Neural progenitor cell (in vitro differentiated cells): ENCODE measurements at regions not wholly inside any gene's neighbourhood (a gene's known extent, or its start where the extent isn't known, plus 50 kb on each side); places are given as distances from the start of the nearest gene placed in this dataset.
A peak's percentile ranks its signal among the peaks of the same experiment; 100 is the strongest.

Experiments
- DNase-seq: peaks from one replicate; pipeline ENCODE4 v3.0.0-alpha.2; 2016; ENCODE audit warnings: low spot score
- H2AFZ ChIP-seq: fragments of 200-600 bp; sonication (generic); replicated peaks from 2 replicates; pipeline ENCODE4 v1.6.1; 2016; ENCODE audit warnings: antibody characterized with exemption
- H3F3A ChIP-seq: fragments of 200-600 bp; sonication (generic); 2 replicates; pipeline ENCODE4 v1.6.1; 2016; ENCODE audit warnings: antibody characterized with exemption, low read depth
- H3K27ac ChIP-seq: fragments of 200-600 bp; sonication (generic); 2 replicates; pipeline ENCODE4 v1.5.1; 2016; ENCODE audit warnings: mild to moderate bottlenecking
- H3K27me3 ChIP-seq: fragments of 200-600 bp; sonication (generic); 2 replicates; pipeline ENCODE4 v1.6.1; 2016; ENCODE audit warnings: mild to moderate bottlenecking, moderate library complexity
- H3K36me3 ChIP-seq: fragments of 200-600 bp; sonication (generic); 2 replicates; pipeline ENCODE4 v1.5.1; 2016
- H3K4me1 ChIP-seq: fragments of 200-600 bp; sonication (generic); 2 replicates; pipeline ENCODE4 v1.6.1; 2016; ENCODE audit warnings: mixed run types
- H3K4me2 ChIP-seq: fragments of 200-600 bp; sonication (generic); 2 replicates; pipeline ENCODE4 v1.6.1; 2016
- H3K4me3 ChIP-seq: fragments of 200-600 bp; sonication (generic); 2 replicates; pipeline ENCODE4 v1.5.1; 2016
- H3K79me2 ChIP-seq: fragments of 200-600 bp; sonication (generic); 2 replicates; pipeline ENCODE4 v1.6.1; 2016; ENCODE audit warnings: low read depth
- H3K9ac ChIP-seq: fragments of 200-600 bp; sonication (generic); 2 replicates; pipeline ENCODE4 v1.6.1; 2016
- H3K9me3 ChIP-seq: fragments of 200-600 bp; sonication (generic); 2 replicates; pipeline ENCODE4 v1.5.1; 2016; ENCODE audit warnings: low read depth
- H4K20me1 ChIP-seq: fragments of 200-600 bp; sonication (generic); 2 replicates; pipeline ENCODE4 v1.6.1; 2016; ENCODE audit warnings: low read depth
- H3K27ac Mint-ChIP-seq: 3 replicates; pipeline ENCODE4 v1.8.0; 2021; ENCODE audit warnings: mixed read lengths
- H3K27me3 Mint-ChIP-seq: 2 replicates; pipeline ENCODE4 v1.8.0; 2022; ENCODE audit warnings: low read depth, mild to moderate bottlenecking, inconsistent platforms, moderate library complexity, mixed read lengths; ENCODE audit not compliant: insufficient read depth
- H3K36me3 Mint-ChIP-seq: 3 replicates; pipeline ENCODE4 v1.8.0; 2021; ENCODE audit warnings: mixed read lengths
- H3K4me1 Mint-ChIP-seq: 3 replicates; pipeline ENCODE4 v1.8.0; 2021; ENCODE audit warnings: mixed read lengths
- H3K4me3 Mint-ChIP-seq: 3 replicates; pipeline ENCODE4 v1.8.0; 2021; ENCODE audit warnings: mild to moderate bottlenecking, moderate library complexity, mixed read lengths
- H3K9me3 Mint-ChIP-seq: 3 replicates; pipeline ENCODE4 v1.8.0; 2020; ENCODE audit warnings: mixed read lengths
- CTCF ChIP-seq: fragments of 200-600 bp; sonication (generic); IDR thresholded peaks from 2 replicates; pipeline ENCODE4 v1.5.1; 2017; ENCODE audit warnings: antibody characterized with exemption, mild to moderate bottlenecking
- EZH2 ChIP-seq: fragments of 200-600 bp; sonication (generic); IDR thresholded peaks from 2 replicates; pipeline ENCODE4 v1.6.1; 2017; ENCODE audit warnings: antibody characterized with exemption, mild to moderate bottlenecking, moderate library complexity
- EZH2phosphoT487 ChIP-seq: fragments of 200-600 bp; sonication (generic); IDR thresholded peaks from 2 replicates; pipeline ENCODE4 v1.6.1; 2017; ENCODE audit warnings: antibody characterized with exemption

DNA sequence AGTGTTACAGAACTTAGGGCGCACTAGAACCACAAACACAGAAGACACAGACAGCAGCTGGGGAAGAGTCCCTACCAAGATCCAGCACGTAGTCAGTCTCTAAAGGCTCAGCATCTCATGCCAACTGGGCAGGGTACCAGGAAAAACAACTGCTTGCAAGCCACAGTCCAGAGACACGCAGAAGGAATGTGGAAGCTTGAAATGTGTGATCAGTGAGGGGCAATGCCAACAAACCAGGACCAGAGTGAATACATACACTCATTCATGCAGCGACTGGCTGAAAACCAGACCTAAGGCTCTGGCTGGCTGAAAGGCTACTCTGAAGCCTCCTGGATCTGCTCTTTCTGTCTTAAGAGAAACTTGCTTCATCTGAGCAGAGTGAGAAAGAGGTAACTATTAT, 1484.8 kb downstream of the EFNB2 start:
- Histone ChIP-seq H4K20me1 (no peaks in the 10 kb centered on the region), H3F3A (no peaks in the 10 kb centered on the region), H3K36me3 (no peaks in the 10 kb centered on the region), H3K9me3 (no peaks in the 10 kb centered on the region), H3K27me3 (no peaks in the 10 kb centered on the region), H2AFZ (peak overlapping the region; percentile 36), H3K9ac (no peak overlapping the region), H3K4me3 (no peak overlapping the region), H3K4me1 (no peaks in the 10 kb centered on the region), H3K4me2 (no peak overlapping the region), H3K79me2 (no peaks in the 10 kb centered on the region), H3K27ac (no peak overlapping the region)
- Mint-ChIP-seq H3K4me3 (no peak overlapping the region), H3K36me3 (no peaks in the 10 kb centered on the region), H3K27me3 (peaks cover 3% of the 10 kb centered on the region), H3K9me3 (no peaks in the 10 kb centered on the region), H3K4me1 (no peaks in the 10 kb centered on the region), H3K27ac (no peak overlapping the region)
- TF ChIP-seq EZH2phosphoT487 (no peak), CTCF (no peak), EZH2 (no peak)
- no peak for DNase-seq

DNA sequence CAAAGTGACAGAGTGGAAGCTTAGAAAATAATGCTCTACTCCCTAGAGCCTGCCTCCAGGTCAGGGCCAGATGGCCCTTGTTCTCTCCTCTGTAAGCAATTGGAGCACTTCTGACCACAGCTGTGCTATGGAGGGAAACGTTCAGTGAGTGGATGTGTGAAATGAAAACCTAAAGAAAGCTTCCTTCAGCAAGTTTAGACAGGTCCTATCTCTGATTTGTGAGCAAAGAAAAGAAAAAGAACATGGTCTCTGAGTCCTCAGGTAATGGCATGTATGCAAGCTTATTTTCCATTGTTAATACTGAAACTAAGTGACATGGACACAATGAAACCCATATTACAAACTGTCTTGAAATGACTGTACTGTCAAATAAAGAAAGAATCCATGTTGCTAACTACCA, 1486.8 kb downstream of the EFNB2 start:
- peaks cover 3% of the 10 kb centered on the region for H3K27me3 Mint-ChIP-seq
- Histone ChIP-seq H3K4me1 (no peaks in the 10 kb centered on the region), H3K79me2 (no peaks in the 10 kb centered on the region), H3K9ac (no peak overlapping the region), H2AFZ (no peak overlapping the region), H3K36me3 (no peaks in the 10 kb centered on the region), H4K20me1 (no peaks in the 10 kb centered on the region), H3K27ac (no peak overlapping the region), H3F3A (no peaks in the 10 kb centered on the region), H3K9me3 (no peaks in the 10 kb centered on the region), H3K27me3 (no peaks in the 10 kb centered on the region), H3K4me3 (no peak overlapping the region), H3K4me2 (no peak overlapping the region)
- TF ChIP-seq EZH2phosphoT487 = no peak
- TF ChIP-seq CTCF = no peak
- no peak for TF ChIP-seq EZH2
- H3K9me3 Mint-ChIP-seq = peaks cover 1% of the 10 kb centered on the region
- no peaks in the 10 kb centered on the region for H3K36me3 Mint-ChIP-seq
- H3K4me3 Mint-ChIP-seq = no peak overlapping the region
- no peak for DNase-seq
- no peak overlapping the region for H3K27ac Mint-ChIP-seq
- no peaks in the 10 kb centered on the region for H3K4me1 Mint-ChIP-seq

DNA sequence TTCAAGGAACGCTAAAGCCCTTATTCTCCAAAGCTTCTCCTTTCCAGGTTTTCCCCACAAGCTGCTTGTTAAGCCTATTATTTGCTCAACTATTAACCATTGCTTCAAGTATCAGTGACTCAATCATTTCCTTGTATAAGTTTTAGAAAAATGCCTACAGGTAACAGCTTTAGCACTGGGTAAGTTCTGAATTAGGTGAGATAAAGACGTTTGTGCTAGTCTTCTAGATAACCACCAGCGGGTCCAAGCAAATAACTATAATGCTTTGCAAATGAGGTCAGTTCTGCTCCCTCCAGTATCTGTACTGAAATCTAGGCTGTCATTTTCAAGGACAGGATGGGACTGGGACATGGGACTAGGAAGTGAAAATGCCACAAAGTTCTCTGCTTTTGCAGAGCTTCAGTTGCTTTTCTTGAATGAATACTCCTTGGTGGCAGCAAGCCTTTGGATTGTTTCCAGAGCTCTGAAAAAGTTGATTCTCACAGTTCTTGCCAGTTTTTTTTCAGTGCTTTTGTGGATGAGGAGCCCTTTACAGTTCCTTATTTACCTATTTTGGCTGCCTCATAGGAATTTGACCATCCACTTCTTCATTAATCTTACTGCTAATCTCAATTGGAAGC, 1487.7 kb downstream of the EFNB2 start:
- no peak overlapping the region for H3K9ac ChIP-seq
- Mint-ChIP-seq H3K4me3 (no peak overlapping the region), H3K4me1 (no peaks in the 10 kb centered on the region), H3K27me3 (peaks cover 3% of the 10 kb centered on the region), H3K36me3 (peaks cover under 1% of the 10 kb centered on the region), H3K27ac (no peak overlapping the region), H3K9me3 (peaks cover 7% of the 10 kb centered on the region)
- DNase-seq = no peak
- no peaks in the 10 kb centered on the region for H3K27me3 ChIP-seq
- H3K36me3 ChIP-seq = no peaks in the 10 kb centered on the region
- H3K4me1 ChIP-seq = no peaks in the 10 kb centered on the region
- H2AFZ ChIP-seq = no peak overlapping the region
- H3F3A ChIP-seq = no peaks in the 10 kb centered on the region
- H3K4me2 ChIP-seq = no peak overlapping the region
- no peaks in the 10 kb centered on the region for H3K9me3 ChIP-seq
- TF ChIP-seq CTCF (no peak), EZH2phosphoT487 (no peak), EZH2 (no peak)
- H3K4me3 ChIP-seq = no peak overlapping the region
- no peaks in the 10 kb centered on the region for H3K79me2 ChIP-seq
- no peaks in the 10 kb centered on the region for H4K20me1 ChIP-seq
- no peak overlapping the region for H3K27ac ChIP-seq
